ENCODE measurements at regions not wholly inside any gene's neighbourhood (a gene's known extent, or its start where the extent isn't known, plus 50 kb on each side); places are given as distances from the start of the nearest gene placed in this dataset.

DNA sequence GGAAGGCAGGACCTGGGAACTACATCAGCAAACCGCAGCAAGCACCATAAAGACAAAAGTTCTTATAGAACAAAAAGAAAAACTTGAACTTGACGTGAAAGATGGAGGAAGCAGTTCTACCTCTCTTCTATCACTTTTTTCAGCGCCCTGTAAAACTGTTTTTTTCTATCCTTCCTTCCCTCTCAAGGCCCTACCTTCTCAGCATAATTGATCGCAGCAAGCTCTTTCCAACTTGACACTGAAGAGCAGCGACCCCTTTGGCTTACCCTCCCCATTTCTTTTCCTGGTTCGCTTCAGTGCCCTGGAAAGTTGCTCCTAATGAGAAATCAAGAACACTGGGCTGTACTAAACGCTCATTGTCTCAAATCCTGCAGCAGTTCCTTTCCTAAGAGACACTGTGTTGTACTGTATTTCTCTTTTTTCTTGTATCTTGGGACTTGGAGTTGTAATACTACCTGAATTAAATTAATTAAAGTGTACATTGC is 150.6 kb upstream of the SLC4A4 start:
- peak overlapping the region in 6 of 7 experiments; percentile 61 to 88 (median 82) for H3K4me3 ChIP-seq (ENCODE audit: control insufficient read depth in 1 of 7, extremely low read depth in 1 of 7, insufficient read depth in 4 of 7, low read depth in 2 of 7, low read length in 6 of 7)
- H3K27ac ChIP-seq (ENCODE audit: insufficient read depth in 1 of 2, low read depth in 1 of 2, low read length in 2 of 2, poor library complexity in 1 of 2, severe bottlenecking in 2 of 2): no peak overlapping the region
- peaks cover 8 to 21% (median 19%) of the 10 kb centered on the region in 4 experiments for H3K4me1 ChIP-seq (ENCODE audit: control extremely low read depth in 1 of 4, control insufficient read depth in 4 of 4, insufficient read depth in 4 of 4, low read length in 3 of 4)
- no peaks in the 10 kb centered on the region for H3K9me3 ChIP-seq (ENCODE audit: control extremely low read depth in 1 of 5, control insufficient read depth in 4 of 5, insufficient read depth in 2 of 5, low read depth in 1 of 5, low read length in 4 of 5)
- CTCF ChIA-PET: interaction anchor here (1.2 kb wide), 1 partner anchor 11 kb away, joined by 4 read pairs; no protein-coding TSS in a partner anchor
- DNase-seq: no peak
- no peaks in the 10 kb centered on the region for H3K36me3 ChIP-seq (ENCODE audit: control insufficient read depth in 4 of 4, insufficient read depth in 4 of 4, low read length in 3 of 4)
- WGBS (ENCODE audit: insufficient coverage): 0% methylated on average over 4 of the region's 7 CpGs
- H3K27me3 ChIP-seq (replicated peaks in 2 of 5; ENCODE audit: control insufficient read depth in 4 of 5, insufficient read depth in 5 of 5, low read length in 4 of 5): peaks cover 4 to 32% (median 15%) of the 10 kb centered on the region in 5 experiments
- POLR2A ChIA-PET: no interaction called here

DNA sequence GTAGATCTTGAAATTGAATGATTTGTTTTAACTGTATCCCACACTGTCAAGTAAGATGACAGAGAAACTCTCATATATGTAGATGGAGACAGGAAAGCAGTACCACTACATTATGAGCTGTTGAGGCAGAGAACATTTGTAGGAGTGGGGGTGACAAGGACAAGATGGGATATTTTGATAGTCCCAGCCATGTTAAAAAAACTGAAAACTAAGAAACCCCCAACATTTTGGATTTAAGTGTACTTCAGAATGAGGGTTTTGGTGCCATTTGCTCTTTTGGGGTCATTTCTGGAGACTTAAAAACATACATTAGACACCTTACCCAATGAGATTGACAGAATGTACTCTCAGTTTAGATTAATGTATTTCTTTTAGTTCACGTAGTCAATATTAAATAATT is 149.9 kb upstream of the SLC4A4 start:
- POLR2A ChIA-PET: no interaction called here
- H3K4me3 ChIP-seq (ENCODE audit: control insufficient read depth in 1 of 7, extremely low read depth in 1 of 7, insufficient read depth in 4 of 7, low read depth in 2 of 7, low read length in 6 of 7): peak overlapping the region in 1 of 7 experiments; percentile 85

DNA sequence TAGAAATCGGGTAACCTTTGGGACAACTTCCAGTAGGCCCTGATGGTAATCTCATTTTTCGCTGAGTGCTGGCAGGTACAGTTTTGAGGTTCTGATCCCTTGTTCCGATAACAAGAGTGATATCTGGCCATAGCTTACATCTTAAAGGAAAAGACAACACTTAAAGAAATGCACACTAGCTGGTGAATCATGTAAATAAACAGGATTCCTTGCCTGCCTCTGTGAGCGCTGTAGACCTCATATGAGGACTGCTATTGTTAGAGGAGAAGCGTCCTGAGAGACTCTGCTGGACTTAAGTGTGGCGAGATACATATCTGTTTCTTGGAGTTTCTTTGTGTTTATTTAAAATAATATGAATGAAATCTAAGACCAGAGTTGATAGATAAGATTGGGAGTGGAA is 149.3 kb upstream of the SLC4A4 start:
- ChIA-PET CTCF (no interaction called here), POLR2A (no interaction called here)
- 96% methylated on average over 6 of the region's 6 CpGs for WGBS (ENCODE audit: insufficient coverage)
- peaks cover 4 to 32% (median 15%) of the 10 kb centered on the region in 5 experiments for H3K27me3 ChIP-seq (replicated peaks in 2 of 5; ENCODE audit: control insufficient read depth in 4 of 5, insufficient read depth in 5 of 5, low read length in 4 of 5)
- no peaks in the 10 kb centered on the region for H3K9me3 ChIP-seq (ENCODE audit: control extremely low read depth in 1 of 5, control insufficient read depth in 4 of 5, insufficient read depth in 2 of 5, low read depth in 1 of 5, low read length in 4 of 5)
- no peaks in the 10 kb centered on the region for H3K36me3 ChIP-seq (ENCODE audit: control insufficient read depth in 4 of 4, insufficient read depth in 4 of 4, low read length in 3 of 4)
- H3K27ac ChIP-seq (ENCODE audit: insufficient read depth in 1 of 2, low read depth in 1 of 2, low read length in 2 of 2, poor library complexity in 1 of 2, severe bottlenecking in 2 of 2): no peak overlapping the region
- DNase-seq: no peak
- no peak overlapping the region for H3K4me3 ChIP-seq (ENCODE audit: control insufficient read depth in 1 of 7, extremely low read depth in 1 of 7, insufficient read depth in 4 of 7, low read depth in 2 of 7, low read length in 6 of 7)
- peaks cover 8 to 21% (median 19%) of the 10 kb centered on the region in 4 experiments for H3K4me1 ChIP-seq (ENCODE audit: control extremely low read depth in 1 of 4, control insufficient read depth in 4 of 4, insufficient read depth in 4 of 4, low read length in 3 of 4)

More for the DNA sequence above, 149.9 kb upstream of the SLC4A4 start:
- no peaks in the 10 kb centered on the region for H3K9me3 ChIP-seq (ENCODE audit: control extremely low read depth in 1 of 5, control insufficient read depth in 4 of 5, insufficient read depth in 2 of 5, low read depth in 1 of 5, low read length in 4 of 5)
- H3K27me3 ChIP-seq (replicated peaks in 2 of 5; ENCODE audit: control insufficient read depth in 4 of 5, insufficient read depth in 5 of 5, low read length in 4 of 5): peaks cover 4 to 32% (median 15%) of the 10 kb centered on the region in 5 experiments
- no peaks in the 10 kb centered on the region for H3K36me3 ChIP-seq (ENCODE audit: control insufficient read depth in 4 of 4, insufficient read depth in 4 of 4, low read length in 3 of 4)
- CTCF ChIA-PET: no interaction called here
- peak in 2 of 3 donors; percentile 9 to 11 for DNase-seq
- WGBS (ENCODE audit: insufficient coverage): no CpG with 5 or more reads among the region's 1 CpG
- H3K27ac ChIP-seq (ENCODE audit: insufficient read depth in 1 of 2, low read depth in 1 of 2, low read length in 2 of 2, poor library complexity in 1 of 2, severe bottlenecking in 2 of 2): no peak overlapping the region
- peaks cover 8 to 21% (median 19%) of the 10 kb centered on the region in 4 experiments for H3K4me1 ChIP-seq (ENCODE audit: control extremely low read depth in 1 of 4, control insufficient read depth in 4 of 4, insufficient read depth in 4 of 4, low read length in 3 of 4)

DNA sequence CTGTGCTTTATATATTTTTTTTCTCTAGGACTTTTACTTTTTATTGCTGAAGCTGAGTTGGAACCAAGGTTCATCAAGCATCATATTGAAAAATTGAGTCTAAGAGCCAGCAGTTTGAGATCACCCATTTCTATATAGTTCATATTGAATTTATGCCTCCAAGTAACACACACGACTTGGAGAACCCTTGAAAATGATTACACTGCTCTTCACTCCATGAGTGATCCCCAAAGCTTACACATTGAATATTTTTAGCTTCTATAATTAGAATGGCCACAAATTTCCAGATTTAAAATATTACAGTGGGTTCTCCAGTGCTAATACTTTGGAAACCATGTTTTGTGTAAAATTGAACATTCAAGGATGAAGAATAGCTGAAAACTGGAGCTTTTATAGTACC is 144.4 kb upstream of the SLC4A4 start:
- Histone ChIP-seq H3K4me1 (ENCODE audit: control extremely low read depth in 1 of 4, control insufficient read depth in 4 of 4, insufficient read depth in 4 of 4, low read length in 3 of 4) (no peaks in the 10 kb centered on the region), H3K36me3 (ENCODE audit: control insufficient read depth in 4 of 4, insufficient read depth in 4 of 4, low read length in 3 of 4) (no peaks in the 10 kb centered on the region), H3K9me3 (ENCODE audit: control extremely low read depth in 1 of 5, control insufficient read depth in 4 of 5, insufficient read depth in 2 of 5, low read depth in 1 of 5, low read length in 4 of 5) (no peaks in the 10 kb centered on the region), H3K27me3 (replicated peaks in 2 of 5; ENCODE audit: control insufficient read depth in 4 of 5, insufficient read depth in 5 of 5, low read length in 4 of 5) (peaks cover 0 to 5% (median 0%) of the 10 kb centered on the region in 5 experiments), H3K27ac (ENCODE audit: insufficient read depth in 1 of 2, low read depth in 1 of 2, low read length in 2 of 2, poor library complexity in 1 of 2, severe bottlenecking in 2 of 2) (no peak overlapping the region), H3K4me3 (ENCODE audit: control insufficient read depth in 1 of 7, extremely low read depth in 1 of 7, insufficient read depth in 4 of 7, low read depth in 2 of 7, low read length in 6 of 7) (no peak overlapping the region)
- DNase-seq: no peak
- ChIA-PET CTCF (interaction anchor here (1.0 kb wide), 1 partner anchor 8 kb away, joined by 3 read pairs; no protein-coding TSS in a partner anchor), POLR2A (interaction anchor here (0.5 kb wide), 1 partner anchor 16 kb away, joined by 3 read pairs; no protein-coding TSS in a partner anchor)
- no CpG with 5 or more reads among the region's 1 CpG for WGBS (ENCODE audit: insufficient coverage)

- DNase-seq: no peak
- 84% methylated on average over 2 of the region's 4 CpGs for WGBS (ENCODE audit: insufficient coverage)
- H3K36me3 ChIP-seq (ENCODE audit: control insufficient read depth in 4 of 4, insufficient read depth in 4 of 4, low read length in 3 of 4): no peaks in the 10 kb centered on the region
- H3K4me1 ChIP-seq (ENCODE audit: control extremely low read depth in 1 of 4, control insufficient read depth in 4 of 4, insufficient read depth in 4 of 4, low read length in 3 of 4): no peaks in the 10 kb centered on the region
- no peak overlapping the region for H3K4me3 ChIP-seq (ENCODE audit: control insufficient read depth in 1 of 7, extremely low read depth in 1 of 7, insufficient read depth in 4 of 7, low read depth in 2 of 7, low read length in 6 of 7)
- no peaks in the 10 kb centered on the region for H3K9me3 ChIP-seq (ENCODE audit: control extremely low read depth in 1 of 5, control insufficient read depth in 4 of 5, insufficient read depth in 2 of 5, low read depth in 1 of 5, low read length in 4 of 5)
- no peak overlapping the region for H3K27ac ChIP-seq (ENCODE audit: insufficient read depth in 1 of 2, low read depth in 1 of 2, low read length in 2 of 2, poor library complexity in 1 of 2, severe bottlenecking in 2 of 2)
- ChIA-PET POLR2A (no interaction called here), CTCF (no interaction called here)
- H3K27me3 ChIP-seq (replicated peaks in 2 of 5; ENCODE audit: control insufficient read depth in 4 of 5, insufficient read depth in 5 of 5, low read length in 4 of 5): peaks cover 0 to 3% (median 0%) of the 10 kb centered on the region in 5 experiments
Observed at GRCh38 chr4:71195924-71196323, 142.9 kb upstream of the SLC4A4 start.

DNA sequence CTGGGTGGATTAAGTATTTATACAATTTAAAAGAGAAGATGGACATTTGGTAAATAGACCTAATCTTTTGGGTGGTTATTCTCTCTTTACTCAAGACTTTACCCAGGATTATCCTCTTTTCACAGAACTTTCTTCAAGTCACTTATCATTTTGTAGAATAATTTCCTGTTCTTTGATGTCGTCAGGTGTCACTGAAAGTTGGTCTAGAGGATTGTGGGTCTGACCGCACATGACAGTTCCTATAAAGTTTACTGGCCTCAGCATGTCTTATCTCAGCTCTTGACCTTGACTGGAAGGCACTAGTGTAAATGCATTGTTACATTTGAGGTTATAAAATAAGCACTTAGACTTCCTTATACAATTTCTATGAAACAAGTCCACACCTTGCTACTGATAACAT is 139.9 kb upstream of the SLC4A4 start:
- no peaks in the 10 kb centered on the region for H3K27me3 ChIP-seq (replicated peaks in 2 of 5; ENCODE audit: control insufficient read depth in 4 of 5, insufficient read depth in 5 of 5, low read length in 4 of 5)
- CTCF ChIA-PET: interaction anchor here (1.3 kb wide), 1 partner anchor 11 kb away, joined by 4 read pairs; no protein-coding TSS in a partner anchor
- H3K4me1 ChIP-seq (ENCODE audit: control extremely low read depth in 1 of 4, control insufficient read depth in 4 of 4, insufficient read depth in 4 of 4, low read length in 3 of 4): no peaks in the 10 kb centered on the region
- H3K4me3 ChIP-seq (ENCODE audit: control insufficient read depth in 1 of 7, extremely low read depth in 1 of 7, insufficient read depth in 4 of 7, low read depth in 2 of 7, low read length in 6 of 7): no peak overlapping the region
- no CpG with 5 or more reads among the region's 2 CpGs for WGBS (ENCODE audit: insufficient coverage)
- DNase-seq: peak; percentile 45 to 81 (median 67)
- H3K27ac ChIP-seq (ENCODE audit: insufficient read depth in 1 of 2, low read depth in 1 of 2, low read length in 2 of 2, poor library complexity in 1 of 2, severe bottlenecking in 2 of 2): no peak overlapping the region
- POLR2A ChIA-PET: interaction anchor here (1.0 kb wide), 1 partner anchor 494 kb away, joined by 3 read pairs; no protein-coding TSS in a partner anchor
- no peaks in the 10 kb centered on the region for H3K9me3 ChIP-seq (ENCODE audit: control extremely low read depth in 1 of 5, control insufficient read depth in 4 of 5, insufficient read depth in 2 of 5, low read depth in 1 of 5, low read length in 4 of 5)
- no peaks in the 10 kb centered on the region for H3K36me3 ChIP-seq (ENCODE audit: control insufficient read depth in 4 of 4, insufficient read depth in 4 of 4, low read length in 3 of 4)

- Histone ChIP-seq H3K9me3 (ENCODE audit: control extremely low read depth in 1 of 5, control insufficient read depth in 4 of 5, insufficient read depth in 2 of 5, low read depth in 1 of 5, low read length in 4 of 5) (no peaks in the 10 kb centered on the region), H3K36me3 (ENCODE audit: control insufficient read depth in 4 of 4, insufficient read depth in 4 of 4, low read length in 3 of 4) (no peaks in the 10 kb centered on the region), H3K27me3 (replicated peaks in 2 of 5; ENCODE audit: control insufficient read depth in 4 of 5, insufficient read depth in 5 of 5, low read length in 4 of 5) (peaks cover 0 to 1% (median 0%) of the 10 kb centered on the region in 5 experiments), H3K4me3 (ENCODE audit: control insufficient read depth in 1 of 7, extremely low read depth in 1 of 7, insufficient read depth in 4 of 7, low read depth in 2 of 7, low read length in 6 of 7) (no peak overlapping the region), H3K27ac (ENCODE audit: insufficient read depth in 1 of 2, low read depth in 1 of 2, low read length in 2 of 2, poor library complexity in 1 of 2, severe bottlenecking in 2 of 2) (no peak overlapping the region), H3K4me1 (ENCODE audit: control extremely low read depth in 1 of 4, control insufficient read depth in 4 of 4, insufficient read depth in 4 of 4, low read length in 3 of 4) (no peaks in the 10 kb centered on the region)
- POLR2A ChIA-PET: no interaction called here
- WGBS (ENCODE audit: insufficient coverage): 95% methylated on average over 2 of the region's 2 CpGs
- CTCF ChIA-PET: interaction anchor here (2.2 kb wide), 1 partner anchor 16 kb away, joined by 6 read pairs; no protein-coding TSS in a partner anchor
- no peak for DNase-seq
Observed at GRCh38 chr4:71201057-71201456, 137.8 kb upstream of the SLC4A4 start.

Measured in common myeloid progenitor, CD34-positive (primary cell).